GM12878 (cell line): ENCODE measurements at regions not wholly inside any gene's neighbourhood (a gene's known extent, or its start where the extent isn't known, plus 50 kb on each side); places are given as distances from the start of the nearest gene placed in this dataset.

Source experiments
- FOXM1 ChIP-seq: IDR thresholded peaks from 2 replicates; pipeline ENCODE4 v1.6.1; 2012; ENCODE audit warnings: low read depth, mild to moderate bottlenecking, inconsistent platforms, low read length, moderate library complexity
- GABPA ChIP-seq: IDR thresholded peaks from 2 replicates; pipeline ENCODE4 v1.6.1; 2014; ENCODE audit warnings: antibody characterized with exemption, low read depth, mild to moderate bottlenecking, inconsistent platforms
- MEF2A ChIP-seq: IDR thresholded peaks from 2 replicates; pipeline ENCODE4 v1.6.1; 2011; ENCODE audit warnings: low read depth, mild to moderate bottlenecking, low read length, moderate library complexity; ENCODE audit not compliant: insufficient read depth
- POLR2AphosphoS5 ChIP-seq: IDR thresholded peaks from 2 replicates; pipeline ENCODE4 v1.6.1; 2011; ENCODE audit warnings: mild to moderate bottlenecking, low read length, inconsistent platforms
- TCF12 ChIP-seq: IDR thresholded peaks from 2 replicates; pipeline ENCODE4 v1.6.1; 2011; ENCODE audit warnings: low read depth, mild to moderate bottlenecking, low read length
- TF ChIP-seq, protein P1 (sequence below), 3 experiments: IDR thresholded peaks in 2 of 3; conservative IDR thresholded peaks in 1 of 3; 2 replicates each; pipeline ENCODE4 v1.5.1; 2011; ENCODE audit warnings: low read depth in 3 of 3, low read length in 3 of 3, mild to moderate bottlenecking in 3 of 3, control low read depth in 2 of 3, moderate library complexity in 2 of 3, inconsistent platforms in 1 of 3, mixed read lengths in 1 of 3; ENCODE audit not compliant: control insufficient read depth in 2 of 3, insufficient read depth in 1 of 3; ENCODE audit errors: extremely low read depth in 1 of 3
- TF ChIP-seq, protein P2 (sequence below): IDR thresholded peaks from 2 replicates; pipeline ENCODE4 v1.6.1; 2012; ENCODE audit warnings: low read depth, low read length, improper control_type of control experiment

DNA sequence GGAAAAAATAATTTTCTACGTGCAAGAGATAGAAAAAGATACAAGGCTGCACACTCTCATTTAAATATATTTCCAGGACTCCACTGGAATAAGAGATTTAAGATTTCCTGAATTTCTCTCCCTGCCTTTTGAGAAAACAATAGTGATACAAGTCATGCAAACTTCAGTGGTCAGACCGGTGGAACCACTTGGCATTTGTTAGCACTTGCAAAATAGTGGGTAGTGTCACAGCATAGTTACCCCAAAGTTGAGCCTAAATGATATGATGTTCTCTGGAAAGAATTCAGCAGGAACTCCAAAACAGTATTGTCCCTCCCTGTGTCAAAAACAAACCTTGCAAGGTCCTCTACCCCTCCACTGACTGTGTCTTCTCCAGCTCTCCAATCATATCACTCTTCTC is 102.3 kb downstream of the ANKRD50 start:
- no peak for TF ChIP-seq TCF12
- TF ChIP-seq, protein P1, sequence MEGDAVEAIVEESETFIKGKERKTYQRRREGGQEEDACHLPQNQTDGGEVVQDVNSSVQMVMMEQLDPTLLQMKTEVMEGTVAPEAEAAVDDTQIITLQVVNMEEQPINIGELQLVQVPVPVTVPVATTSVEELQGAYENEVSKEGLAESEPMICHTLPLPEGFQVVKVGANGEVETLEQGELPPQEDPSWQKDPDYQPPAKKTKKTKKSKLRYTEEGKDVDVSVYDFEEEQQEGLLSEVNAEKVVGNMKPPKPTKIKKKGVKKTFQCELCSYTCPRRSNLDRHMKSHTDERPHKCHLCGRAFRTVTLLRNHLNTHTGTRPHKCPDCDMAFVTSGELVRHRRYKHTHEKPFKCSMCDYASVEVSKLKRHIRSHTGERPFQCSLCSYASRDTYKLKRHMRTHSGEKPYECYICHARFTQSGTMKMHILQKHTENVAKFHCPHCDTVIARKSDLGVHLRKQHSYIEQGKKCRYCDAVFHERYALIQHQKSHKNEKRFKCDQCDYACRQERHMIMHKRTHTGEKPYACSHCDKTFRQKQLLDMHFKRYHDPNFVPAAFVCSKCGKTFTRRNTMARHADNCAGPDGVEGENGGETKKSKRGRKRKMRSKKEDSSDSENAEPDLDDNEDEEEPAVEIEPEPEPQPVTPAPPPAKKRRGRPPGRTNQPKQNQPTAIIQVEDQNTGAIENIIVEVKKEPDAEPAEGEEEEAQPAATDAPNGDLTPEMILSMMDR (IDR thresholded peaks at IDR 0.05 in 2 of 3, conservative IDR thresholded peaks at IDR 0.05 in 1 of 3; ENCODE audit: control insufficient read depth in 2 of 3, extremely low read depth in 1 of 3, insufficient read depth in 1 of 3, low read depth in 3 of 3, low read length in 3 of 3) = no peak
- no peak for TF ChIP-seq FOXM1
- TF ChIP-seq, protein P2, sequence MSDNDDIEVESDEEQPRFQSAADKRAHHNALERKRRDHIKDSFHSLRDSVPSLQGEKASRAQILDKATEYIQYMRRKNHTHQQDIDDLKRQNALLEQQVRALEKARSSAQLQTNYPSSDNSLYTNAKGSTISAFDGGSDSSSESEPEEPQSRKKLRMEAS = no peak
- TF ChIP-seq POLR2AphosphoS5 = no peak
- TF ChIP-seq GABPA = no peak
- no peak for TF ChIP-seq MEF2A
